Nephron (organoid): ENCODE measurements at regions not wholly inside any gene's neighbourhood (a gene's known extent, or its start where the extent isn't known, plus 50 kb on each side); places are given as distances from the start of the nearest gene placed in this dataset.

Experiments
- H3K27ac Mint-ChIP-seq, 3 experiments: 2 replicates each; pipeline ENCODE4 v1.8.0; 2020; ENCODE audit warnings: mixed read lengths in 3 of 3, mild to moderate bottlenecking in 2 of 3, moderate library complexity in 1 of 3
- H3K27me3 Mint-ChIP-seq: 2 replicates; pipeline ENCODE4 v1.8.0; 2021; ENCODE audit warnings: low read depth, mild to moderate bottlenecking, moderate library complexity, mixed read lengths
- H3K36me3 Mint-ChIP-seq: 2 replicates; pipeline ENCODE4 v1.8.0; 2020; ENCODE audit warnings: low read depth, mixed read lengths
- H3K4me1 Mint-ChIP-seq: 2 replicates; pipeline ENCODE4 v1.8.0; 2020; ENCODE audit warnings: mixed read lengths
- H3K4me3 Mint-ChIP-seq, 3 experiments: 2 replicates each; pipeline ENCODE4 v1.8.0; 2020; ENCODE audit warnings: mild to moderate bottlenecking in 3 of 3, mixed read lengths in 3 of 3, moderate library complexity in 2 of 3
- H3K9me3 Mint-ChIP-seq: 2 replicates; pipeline ENCODE4 v1.8.0; 2020; ENCODE audit warnings: mixed read lengths
- CTCF ChIP-seq, 3 experiments: fragments of 200-600 bp; sonication (generic); IDR thresholded peaks; one replicate each; pipeline ENCODE4 v1.5.0; 2021; ENCODE audit warnings: antibody characterized with exemption in 3 of 3; ENCODE audit not compliant: unreplicated experiment in 3 of 3

GRCh38 chr1:208552928-208553327 lies 308.7 kb upstream of the PLXNA2 start:
- Mint-ChIP-seq H3K4me1 (peaks cover 38% of the 10 kb centered on the region), H3K27me3 (no peaks in the 10 kb centered on the region), H3K9me3 (peaks cover 4% of the 10 kb centered on the region), H3K4me3 (no peak overlapping the region), H3K36me3 (no peaks in the 10 kb centered on the region), H3K27ac (no peak overlapping the region)
- no peak for TF ChIP-seq CTCF (IDR thresholded peaks at IDR 0.05; ENCODE audit: unreplicated experiment in 3 of 3)

GRCh38 chr1:208556461-208556860 lies 312.3 kb upstream of the PLXNA2 start:
- no peak for TF ChIP-seq CTCF (IDR thresholded peaks at IDR 0.05; ENCODE audit: unreplicated experiment in 3 of 3)
- no peaks in the 10 kb centered on the region for H3K36me3 Mint-ChIP-seq
- H3K27me3 Mint-ChIP-seq = peaks cover 4% of the 10 kb centered on the region
- H3K4me3 Mint-ChIP-seq = no peak overlapping the region
- H3K9me3 Mint-ChIP-seq = peaks cover 4% of the 10 kb centered on the region
- peaks cover 41% of the 10 kb centered on the region for H3K4me1 Mint-ChIP-seq
- H3K27ac Mint-ChIP-seq = no peak overlapping the region

- Mint-ChIP-seq H3K27ac (peak overlapping the region in 2 of 3 experiments; percentile 26 to 63), H3K4me3 (no peak overlapping the region), H3K4me1 (peaks cover 35% of the 10 kb centered on the region), H3K9me3 (peaks cover 4% of the 10 kb centered on the region), H3K27me3 (peaks cover 4% of the 10 kb centered on the region), H3K36me3 (no peaks in the 10 kb centered on the region)
- TF ChIP-seq CTCF (IDR thresholded peaks at IDR 0.05; ENCODE audit: unreplicated experiment in 3 of 3) = no peak
These were observed 313.0 kb upstream of the PLXNA2 start for GRCh38 chr1:208557046-208557722.

- peaks cover 4% of the 10 kb centered on the region for H3K9me3 Mint-ChIP-seq
- H3K36me3 Mint-ChIP-seq = no peaks in the 10 kb centered on the region
- no peak overlapping the region for H3K4me3 Mint-ChIP-seq
- peaks cover 35% of the 10 kb centered on the region for H3K4me1 Mint-ChIP-seq
- peak overlapping the region in 2 of 3 experiments; percentile 26 to 63 for H3K27ac Mint-ChIP-seq
- peaks cover 4% of the 10 kb centered on the region for H3K27me3 Mint-ChIP-seq
- TF ChIP-seq CTCF (IDR thresholded peaks at IDR 0.05; ENCODE audit: unreplicated experiment in 3 of 3) = no peak
These were observed 313.5 kb upstream of the PLXNA2 start for GRCh38 chr1:208557723-208558094.

- Mint-ChIP-seq H3K9me3 (peaks cover 4% of the 10 kb centered on the region), H3K27ac (no peak overlapping the region), H3K27me3 (peaks cover 4% of the 10 kb centered on the region), H3K4me3 (no peak overlapping the region), H3K36me3 (no peaks in the 10 kb centered on the region), H3K4me1 (peaks cover 35% of the 10 kb centered on the region)
- no peak for TF ChIP-seq CTCF (IDR thresholded peaks at IDR 0.05; ENCODE audit: unreplicated experiment in 3 of 3)
These were observed 315.6 kb upstream of the PLXNA2 start for GRCh38 chr1:208559597-208560329.
